Superior temporal gyrus (tissue), 1 donor: ENCODE measurements at regions not wholly inside any gene's neighbourhood (a gene's known extent, or its start where the extent isn't known, plus 50 kb on each side); places are given as distances from the start of the nearest gene placed in this dataset.
"Not testable (repeated sequence)": the region's sequence is repeated elsewhere in the genome, so short reads cannot be mapped to it uniquely, and the experiment has no call there.

Experiments used
- DNase-seq: peaks from one replicate; pipeline ENCODE4 v3.0.0-alpha.2; 2016; ENCODE audit errors: extremely low spot score

GRCh38 chr2:240374085-240374907, 61.2 kb upstream of the GPC1 start:
- DNase-seq, result no peak

GRCh38 chr2:240375024-240375645, 60.3 kb upstream of the GPC1 start:
- DNase-seq, result no peak

- DNase-seq, result no peak
Measured at GRCh38 chr2:240376739-240377138, 58.7 kb upstream of the GPC1 start.

- no peak for DNase-seq
Measured at GRCh38 chr2:240377366-240377765, 58.1 kb upstream of the GPC1 start.

GRCh38 chr2:240379089-240379636, 56.3 kb upstream of the GPC1 start:
- no peak for DNase-seq

GRCh38 chr2:240383099-240383758, 52.2 kb upstream of the GPC1 start:
- DNase-seq, result no peak

- DNase-seq, result no peak
Measured at GRCh38 chr2:240383871-240384700, 51.4 kb upstream of the GPC1 start.

- DNase-seq, result no peak
Measured at GRCh38 chr2:240384711-240385450, 50.6 kb upstream of the GPC1 start.

- DNase-seq, result not testable (repeated sequence)
Measured at GRCh38 chr2:240385451-240386161, 49.9 kb upstream of the GPC1 start.
